Ishikawa (cell line): ENCODE measurements at regions not wholly inside any gene's neighbourhood (a gene's known extent, or its start where the extent isn't known, plus 50 kb on each side); places are given as distances from the start of the nearest gene placed in this dataset.

Source experiments
- CREB1 ChIP-seq: IDR thresholded peaks from 2 replicates; pipeline ENCODE4 v1.6.1; 2012; ENCODE audit warnings: low read depth
- EP300 ChIP-seq: IDR thresholded peaks from 2 replicates; pipeline ENCODE4 v1.6.1; 2012; ENCODE audit warnings: borderline replicate concordance
- MAX ChIP-seq: IDR thresholded peaks from 2 replicates; pipeline ENCODE4 v1.6.1; 2012
- NFIC ChIP-seq: IDR thresholded peaks from 2 replicates; pipeline ENCODE4 v1.6.1; 2012
- RAD21 ChIP-seq: IDR thresholded peaks from 2 replicates; pipeline ENCODE4 v1.6.1; 2012; ENCODE audit warnings: low read depth
- REST ChIP-seq: IDR thresholded peaks from 2 replicates; pipeline ENCODE4 v1.6.1; 2012; ENCODE audit warnings: low read depth, mild to moderate bottlenecking
- TAF1 ChIP-seq: IDR thresholded peaks from 2 replicates; pipeline ENCODE4 v1.6.1; 2012; ENCODE audit warnings: low read depth, mild to moderate bottlenecking
- TEAD4 ChIP-seq: IDR thresholded peaks from 2 replicates; pipeline ENCODE4 v1.6.1; 2012
- ZBTB7A ChIP-seq: IDR thresholded peaks from 2 replicates; pipeline ENCODE4 v1.6.1; 2012; ENCODE audit warnings: low read depth

GRCh38 chr17:74085434-74085833 is 118.0 kb upstream of the RPL38 start:
- TF ChIP-seq TEAD4 (no peak), MAX (no peak), CREB1 (no peak), EP300 (no peak), TAF1 (no peak), ZBTB7A (no peak), RAD21 (no peak), NFIC (no peak), REST (no peak)
